IMR-90 (cell line): ENCODE measurements at regions not wholly inside any gene's neighbourhood (a gene's known extent, or its start where the extent isn't known, plus 50 kb on each side); places are given as distances from the start of the nearest gene placed in this dataset.

Experiments
- ATAC-seq: fragments of 200-7000 bp; cut with Tn5 transposase; 2 replicates; pipeline ENCODE4 v1.9.1; 2020; ENCODE audit warnings: low read depth, mild to moderate bottlenecking, moderate library complexity
- BruUV-seq: library from RNA; stranded (reverse); fragments of 400-500 nt; replicated peaks from 2 replicates; lab custom pipeline; 2021; lab: Mats Ljungman, UMichigan
- CTCF ChIA-PET: fragments of 300-600 bp; formaldehyde crosslinking; extraction: SDS; loops from one replicate; lab custom pipeline; 2021; ENCODE audit warnings: antibody characterized with exemption; lab: Yijun Ruan, JAX
- POLR2A ChIA-PET: fragments of 300-600 bp; sonication (Branson Sonifier 250); formaldehyde crosslinking; loops from one replicate; lab custom pipeline; 2022; ENCODE audit warnings: antibody characterized with exemption; ENCODE audit not compliant: unreplicated experiment; lab: Charles Lee
- DNase-seq: peaks from one replicate; pipeline ENCODE4 v3.0.0; 2013
- H2AFZ ChIP-seq: replicated peaks from 2 replicates; pipeline ENCODE3; 2013; ENCODE audit warnings: low read length, mild to moderate bottlenecking; ENCODE audit not compliant: poor library complexity
- H2AK5ac ChIP-seq: 2 replicates; pipeline ENCODE4 v1.6.1; 2013; ENCODE audit warnings: low read depth, low read length, inconsistent platforms
- H2AK9ac ChIP-seq: replicated peaks from 2 replicates; pipeline ENCODE3; 2013; ENCODE audit warnings: mild to moderate bottlenecking, low read depth, low read length, moderate library complexity; ENCODE audit not compliant: poor library complexity
- H2BK120ac ChIP-seq: 2 replicates; pipeline ENCODE4 v1.6.1; 2013; ENCODE audit warnings: low read depth, low read length, inconsistent platforms
- H2BK15ac ChIP-seq: 3 replicates; pipeline ENCODE4 v1.6.1; 2013; ENCODE audit warnings: low read depth, low read length, inconsistent platforms
- H2BK20ac ChIP-seq: 2 replicates; pipeline ENCODE4 v1.6.1; 2013; ENCODE audit warnings: low read depth, mild to moderate bottlenecking, inconsistent platforms, low read length, moderate library complexity
- H2BK5ac ChIP-seq: 2 replicates; pipeline ENCODE4 v1.6.1; 2013; ENCODE audit warnings: mild to moderate bottlenecking, low read depth, low read length, inconsistent platforms; ENCODE audit not compliant: poor library complexity, severe bottlenecking
- H3K14ac ChIP-seq: replicated peaks from 2 replicates; pipeline ENCODE4 v1.6.1; 2013; ENCODE audit warnings: low read depth, low read length, inconsistent platforms
- H3K18ac ChIP-seq: 2 replicates; pipeline ENCODE4 v1.6.1; 2013; ENCODE audit warnings: low read depth, low read length, control low read depth
- H3K23ac ChIP-seq: 2 replicates; pipeline ENCODE4 v1.6.1; 2013; ENCODE audit warnings: low read depth, low read length, inconsistent platforms
- H3K27ac ChIP-seq: 2 replicates; pipeline ENCODE4 v1.5.1; 2013; ENCODE audit warnings: mild to moderate bottlenecking, control low read depth, low read length; ENCODE audit not compliant: insufficient read depth
- H3K27me3 ChIP-seq: 2 replicates; pipeline ENCODE4 v1.6.1; 2013; ENCODE audit warnings: low read length; ENCODE audit not compliant: control insufficient read depth, insufficient read depth
- H3K36me3 ChIP-seq: 2 replicates; pipeline ENCODE4 v1.6.1; 2013; ENCODE audit warnings: low read length, mixed read lengths; ENCODE audit not compliant: control insufficient read depth, insufficient read depth
- H3K4ac ChIP-seq: 2 replicates; pipeline ENCODE4 v1.6.1; 2013; ENCODE audit warnings: low read depth, low read length, inconsistent platforms
- H3K4me1 ChIP-seq: 2 replicates; pipeline ENCODE4 v1.6.1; 2013; ENCODE audit warnings: low read length, mixed read lengths; ENCODE audit not compliant: control insufficient read depth, insufficient read depth
- H3K4me2 ChIP-seq: 2 replicates; pipeline ENCODE4 v1.6.1; 2013; ENCODE audit warnings: low read depth, mild to moderate bottlenecking, control low read depth, low read length, moderate library complexity
- H3K4me3 ChIP-seq: 2 replicates; pipeline ENCODE4 v1.5.1; 2013; ENCODE audit warnings: low read depth, mild to moderate bottlenecking, control low read depth, low read length, moderate library complexity; ENCODE audit not compliant: insufficient read depth
- H3K56ac ChIP-seq: 2 replicates; pipeline ENCODE4 v1.6.1; 2013; ENCODE audit warnings: low read length, inconsistent platforms; ENCODE audit not compliant: insufficient read depth; ENCODE audit errors: extremely low read depth
- H3K79me1 ChIP-seq, 2 experiments: 2 replicates each; pipeline ENCODE4 v1.6.1; 2013; ENCODE audit warnings: low read length in 2 of 2, inconsistent platforms in 1 of 2, low read depth in 1 of 2
- H3K9ac ChIP-seq: 2 replicates; pipeline ENCODE4 v1.6.1; 2013; ENCODE audit warnings: low read depth, low read length, control low read depth
- H3K9me1 ChIP-seq: 2 replicates; pipeline ENCODE4 v1.6.1; 2013; ENCODE audit warnings: low read length, inconsistent platforms; ENCODE audit not compliant: insufficient read depth
- H3K9me3 ChIP-seq: 2 replicates; pipeline ENCODE4 v1.6.1; 2013; ENCODE audit warnings: low read length; ENCODE audit not compliant: control insufficient read depth, insufficient read depth
- H4K20me1 ChIP-seq: 2 replicates; pipeline ENCODE4 v1.6.1; 2013; ENCODE audit warnings: low read length, inconsistent platforms; ENCODE audit not compliant: insufficient read depth
- H4K5ac ChIP-seq: 2 replicates; pipeline ENCODE4 v1.6.1; 2013; ENCODE audit warnings: mild to moderate bottlenecking, low read depth, low read length, control low read depth
- H4K8ac ChIP-seq, 2 experiments: 2 replicates each; pipeline ENCODE4 v1.6.1; 2013; ENCODE audit warnings: low read depth in 2 of 2, low read length in 2 of 2, control low read depth in 1 of 2, inconsistent platforms in 1 of 2
- H4K91ac ChIP-seq: 2 replicates; pipeline ENCODE4 v1.6.1; 2013; ENCODE audit warnings: low read depth, low read length, inconsistent platforms; ENCODE audit not compliant: insufficient read depth
- WGBS, 2 experiments: methylation state at CpG; one replicate each; pipeline versions ENCODE4 v1.1.5 to v1.1.7; 2013; ENCODE audit warnings: missing lambda C conversion rate in 2 of 2; ENCODE audit not compliant: insufficient read length in 1 of 2; ENCODE audit errors: extremely low coverage in 2 of 2; 5-methylcytosine and 5-hydroxymethylcytosine counted together
- dilution Hi-C: fragments of 300-500 bp; cut with HindIII; formaldehyde crosslinking; loops from one replicate; pipeline ENCODE4 v1.14.3; 2018; ENCODE audit warnings: low sequenced_read_pairs; ENCODE audit not compliant: unreplicated experiment
- in situ Hi-C: fragments of 300-500 bp; cut with MboI; formaldehyde crosslinking; loops from 3 replicates; pipeline ENCODE4 v1.14.3; 2019; ENCODE audit warnings: low sequenced_read_pairs, inconsistent platforms, mixed read lengths
- intact Hi-C: fragments of 100-400 bp; cut with micrococcal nuclease; formaldehyde crosslinking; loops from 2 replicates; pipeline ENCODE4 v1.10.0; 2022
- TF ChIP-seq, protein P1 (sequence below): fragments of 150-350 bp; IDR thresholded peaks from 2 replicates; pipeline ENCODE4 v1.6.1; 2017; ENCODE audit warnings: mild to moderate bottlenecking, antibody characterized with exemption, low read length, low read depth

- no peak overlapping the region for H2AFZ ChIP-seq
- H3K14ac ChIP-seq, result no peak overlapping the region
- no peak overlapping the region for H3K4me3 ChIP-seq
- in situ Hi-C loops, result no loop called here
- H3K18ac ChIP-seq, result no peak overlapping the region
- H4K91ac ChIP-seq, result no peak overlapping the region
- ChIA-PET CTCF (no interaction called here), POLR2A (no interaction called here)
- H4K8ac ChIP-seq, result no peak overlapping the region; a peak in 1 of 4 replicates
- H3K27ac ChIP-seq, result no peak overlapping the region
- no peak overlapping the region for H2BK15ac ChIP-seq
- no peaks in the 10 kb centered on the region for H4K20me1 ChIP-seq
- H3K56ac ChIP-seq, result no peak overlapping the region
- H3K9me1 ChIP-seq, result no peaks in the 10 kb centered on the region
- TF ChIP-seq, protein P1, sequence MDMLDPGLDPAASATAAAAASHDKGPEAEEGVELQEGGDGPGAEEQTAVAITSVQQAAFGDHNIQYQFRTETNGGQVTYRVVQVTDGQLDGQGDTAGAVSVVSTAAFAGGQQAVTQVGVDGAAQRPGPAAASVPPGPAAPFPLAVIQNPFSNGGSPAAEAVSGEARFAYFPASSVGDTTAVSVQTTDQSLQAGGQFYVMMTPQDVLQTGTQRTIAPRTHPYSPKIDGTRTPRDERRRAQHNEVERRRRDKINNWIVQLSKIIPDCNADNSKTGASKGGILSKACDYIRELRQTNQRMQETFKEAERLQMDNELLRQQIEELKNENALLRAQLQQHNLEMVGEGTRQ, result no peak
- no peak overlapping the region for H3K4ac ChIP-seq
- no peak overlapping the region for H3K4me2 ChIP-seq
- intact Hi-C loops, result no loop called here
- no peaks in the 10 kb centered on the region for H3K4me1 ChIP-seq
- no peaks in the 10 kb centered on the region for H3K27me3 ChIP-seq
- H3K23ac ChIP-seq, result no peak overlapping the region
- no TSS peak for BruUV-seq
- no peaks in the 10 kb centered on the region for H3K36me3 ChIP-seq
- no peak overlapping the region for H2BK20ac ChIP-seq
- H3K79me1 ChIP-seq, result no peaks in the 10 kb centered on the region
- no peak overlapping the region for H2AK5ac ChIP-seq
- no peak overlapping the region for H2BK120ac ChIP-seq
- no peak overlapping the region for H2BK5ac ChIP-seq
- H2AK9ac ChIP-seq, result no peak overlapping the region
- ATAC-seq (no peak), DNase-seq (no peak)
- no peak overlapping the region for H3K9ac ChIP-seq
- dilution Hi-C loops, result no loop called here
- no peak overlapping the region for H4K5ac ChIP-seq
- H3K9me3 ChIP-seq, result no peaks in the 10 kb centered on the region
- no CpG with 5 or more reads among the region's 5 CpGs for WGBS, 2 experiments
Measured at GRCh38 chr6:113160306-113161017, 696.7 kb upstream of the MARCKS start.
